HG02678 (cell line): ENCODE measurements at regions not wholly inside any gene's neighbourhood (a gene's known extent, or its start where the extent isn't known, plus 50 kb on each side); places are given as distances from the start of the nearest gene placed in this dataset.

Experiments
- ATAC-seq: cut with Tn5 transposase; IDR thresholded peaks from one replicate; pipeline ENCODE4 v1.9.1; 2021; ENCODE audit warnings: mild to moderate bottlenecking, moderate library complexity; ENCODE audit not compliant: unreplicated experiment

DNA sequence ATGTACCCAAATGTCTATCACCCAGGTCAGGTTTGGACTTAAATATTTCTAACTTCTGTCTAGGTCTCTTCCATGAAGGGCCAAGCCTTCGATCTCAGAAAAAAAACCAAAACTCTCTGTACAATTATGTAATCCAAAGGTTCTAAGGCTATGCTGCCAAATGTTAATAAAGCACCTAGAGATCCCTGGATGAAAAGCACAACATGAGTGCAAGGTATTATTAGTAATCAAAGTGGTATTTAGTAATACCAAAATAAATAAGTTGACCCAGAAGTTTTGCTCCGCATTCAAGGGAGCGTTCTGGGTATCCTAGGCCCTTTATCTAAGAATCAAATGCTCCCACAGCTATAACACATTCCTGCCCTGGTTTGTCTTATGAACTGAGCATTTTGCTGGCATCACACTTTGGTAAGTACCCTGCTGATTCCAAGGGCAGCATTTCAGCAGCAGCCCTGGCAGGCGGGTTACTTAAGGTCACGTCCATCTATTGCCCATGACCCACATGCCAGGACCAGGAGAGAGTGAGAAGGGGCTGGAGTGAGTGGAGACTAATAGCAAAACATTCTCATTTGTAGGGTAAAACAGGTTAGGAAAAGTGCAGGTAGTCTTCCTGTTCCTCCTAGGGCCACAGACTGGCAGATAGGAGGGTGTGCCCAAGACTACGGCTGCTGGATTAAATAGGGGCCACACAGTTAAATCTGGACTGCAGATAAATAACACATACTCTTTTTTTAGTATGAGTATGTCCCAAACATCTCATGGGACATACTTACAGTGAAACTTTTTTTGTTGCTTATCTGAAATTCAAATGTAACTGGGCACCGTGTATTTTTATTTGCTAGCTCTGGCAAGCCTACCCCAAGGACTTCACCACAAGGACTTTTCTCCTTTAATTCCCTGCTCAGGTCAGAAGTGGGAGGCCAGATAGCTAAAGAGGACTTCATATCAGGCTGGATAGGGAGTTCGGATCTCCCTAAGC lies 76.0 kb upstream of the SNRK start:
- no peak for ATAC-seq

DNA sequence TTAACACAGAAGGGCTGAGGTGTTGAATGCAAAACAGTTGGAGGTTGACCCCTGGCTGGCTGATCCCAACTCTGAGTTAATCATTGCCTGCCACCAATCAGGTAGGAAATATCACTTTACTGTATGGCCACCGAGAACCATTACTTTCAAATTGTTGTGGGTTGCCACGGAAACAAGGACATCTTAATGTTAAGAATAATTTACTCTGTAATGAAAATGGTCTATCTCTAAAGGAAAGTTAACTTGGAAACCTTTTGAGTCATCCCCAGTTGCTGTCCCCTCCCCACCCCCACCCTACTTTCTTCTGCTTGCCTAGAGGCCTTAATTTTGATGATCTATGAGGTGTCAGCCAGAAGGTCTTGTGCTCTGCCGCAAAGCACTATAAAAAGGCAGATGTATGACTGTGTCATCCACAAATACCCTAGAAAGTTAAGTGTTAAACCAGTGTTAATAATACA lies 78.7 kb upstream of the SNRK start:
- peak; percentile 50 for ATAC-seq

DNA sequence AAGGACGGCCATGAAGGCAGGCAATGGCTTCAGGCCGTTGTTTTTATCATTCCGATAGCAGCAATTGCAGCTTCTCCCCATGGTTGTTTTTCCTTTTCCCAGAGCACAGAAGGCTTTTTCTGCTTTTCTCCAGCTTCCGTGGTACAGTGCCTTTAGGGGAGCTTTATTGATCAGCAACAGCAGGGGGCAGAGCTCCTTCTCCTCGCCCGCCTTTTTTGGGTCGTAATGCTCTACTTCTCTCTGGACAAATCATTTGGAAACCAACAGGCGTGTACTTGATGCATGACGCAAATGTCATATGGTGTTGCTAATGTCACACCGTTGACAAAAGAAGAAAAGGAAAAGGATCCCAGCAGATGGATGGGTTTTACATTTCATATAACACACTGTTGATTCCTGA lies 79.7 kb upstream of the SNRK start:
- no peak for ATAC-seq

DNA sequence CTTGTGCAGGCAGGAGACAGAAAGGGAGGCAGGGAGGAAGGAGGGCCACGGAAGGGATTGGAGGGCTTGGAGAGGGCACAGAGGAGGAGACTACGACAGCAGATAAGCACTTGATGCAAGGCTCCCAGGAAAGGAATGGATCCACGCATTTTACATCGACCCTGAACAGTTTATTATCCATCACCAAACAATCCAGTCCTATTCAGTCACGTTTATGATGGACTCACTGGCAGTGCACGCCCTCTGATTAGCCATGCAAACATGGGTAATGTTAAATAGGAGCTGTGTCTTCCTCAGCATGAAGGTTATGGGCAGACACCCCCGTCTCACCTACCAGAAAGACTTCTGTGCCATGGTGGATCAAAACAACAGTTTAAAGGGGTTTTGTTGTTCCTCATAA lies 80.2 kb upstream of the SNRK start:
- ATAC-seq: no peak

DNA sequence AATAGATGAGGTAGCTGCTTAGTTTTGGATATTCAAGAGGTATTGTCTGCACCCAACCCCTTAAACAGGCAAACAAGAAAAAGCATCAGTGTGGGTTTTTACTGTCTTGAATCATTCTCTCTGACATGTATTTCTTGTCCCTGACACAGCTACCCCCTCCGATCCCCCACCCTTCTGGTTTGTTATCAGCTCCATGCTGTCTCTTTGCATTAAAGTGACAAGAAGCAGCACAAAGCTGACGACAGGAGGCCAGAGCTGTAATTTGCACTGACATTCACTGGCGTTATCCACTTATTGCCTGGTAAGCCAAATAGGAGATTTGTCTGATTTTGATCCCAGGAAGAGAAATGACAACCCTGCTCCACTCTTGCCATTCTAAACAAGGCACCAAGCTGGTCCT lies 83.3 kb upstream of the SNRK start:
- no peak for ATAC-seq

DNA sequence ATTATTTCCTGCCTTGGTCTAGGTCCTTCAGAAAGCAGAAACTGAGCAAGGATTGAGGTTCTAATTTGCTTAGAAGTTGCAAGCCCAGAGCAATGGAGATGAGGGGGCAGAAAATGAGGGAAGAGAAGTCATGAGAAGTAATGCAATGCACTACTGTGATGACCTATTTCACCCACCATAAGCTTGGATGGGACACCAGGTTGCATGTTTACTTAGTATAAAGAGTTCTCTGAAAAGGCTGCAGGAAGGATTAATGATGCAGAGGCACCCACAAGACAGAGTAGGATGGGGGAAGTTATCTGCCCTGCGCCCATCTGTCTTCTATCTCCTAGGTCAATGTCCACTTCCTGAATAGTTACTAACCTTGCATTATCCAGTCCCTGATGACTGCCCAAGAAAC lies 84.8 kb upstream of the SNRK start:
- no peak for ATAC-seq

DNA sequence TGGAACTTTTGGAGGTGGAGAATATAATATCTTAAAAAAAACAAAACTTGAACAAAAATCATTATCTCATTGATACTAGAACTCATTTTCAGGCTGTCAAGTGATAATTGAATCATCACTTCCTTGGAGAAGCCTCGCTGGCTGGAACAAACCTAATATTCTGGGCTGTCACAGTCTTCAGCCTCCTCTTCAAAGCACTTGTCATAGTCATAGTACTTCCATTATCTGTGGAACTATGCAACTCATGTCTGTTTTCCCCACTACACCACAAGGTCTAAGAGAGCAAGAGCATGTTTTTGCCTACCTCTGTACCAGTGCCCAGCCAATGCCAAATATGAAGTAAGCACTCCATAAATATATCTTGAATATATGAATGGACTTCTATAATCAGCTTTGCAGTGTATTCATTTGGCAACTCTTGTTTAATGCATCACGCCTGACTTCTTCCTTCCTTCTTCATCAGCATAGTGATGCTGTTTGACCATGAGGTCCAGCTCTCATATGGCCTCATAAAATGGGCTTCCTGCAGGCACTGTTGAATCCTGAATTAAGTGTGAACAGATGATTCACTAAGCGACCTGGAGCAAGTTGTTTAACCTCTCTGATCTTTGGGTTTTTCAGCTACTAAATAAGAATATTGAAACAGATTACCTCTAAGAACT lies 86.6 kb upstream of the SNRK start:
- ATAC-seq: no peak

DNA sequence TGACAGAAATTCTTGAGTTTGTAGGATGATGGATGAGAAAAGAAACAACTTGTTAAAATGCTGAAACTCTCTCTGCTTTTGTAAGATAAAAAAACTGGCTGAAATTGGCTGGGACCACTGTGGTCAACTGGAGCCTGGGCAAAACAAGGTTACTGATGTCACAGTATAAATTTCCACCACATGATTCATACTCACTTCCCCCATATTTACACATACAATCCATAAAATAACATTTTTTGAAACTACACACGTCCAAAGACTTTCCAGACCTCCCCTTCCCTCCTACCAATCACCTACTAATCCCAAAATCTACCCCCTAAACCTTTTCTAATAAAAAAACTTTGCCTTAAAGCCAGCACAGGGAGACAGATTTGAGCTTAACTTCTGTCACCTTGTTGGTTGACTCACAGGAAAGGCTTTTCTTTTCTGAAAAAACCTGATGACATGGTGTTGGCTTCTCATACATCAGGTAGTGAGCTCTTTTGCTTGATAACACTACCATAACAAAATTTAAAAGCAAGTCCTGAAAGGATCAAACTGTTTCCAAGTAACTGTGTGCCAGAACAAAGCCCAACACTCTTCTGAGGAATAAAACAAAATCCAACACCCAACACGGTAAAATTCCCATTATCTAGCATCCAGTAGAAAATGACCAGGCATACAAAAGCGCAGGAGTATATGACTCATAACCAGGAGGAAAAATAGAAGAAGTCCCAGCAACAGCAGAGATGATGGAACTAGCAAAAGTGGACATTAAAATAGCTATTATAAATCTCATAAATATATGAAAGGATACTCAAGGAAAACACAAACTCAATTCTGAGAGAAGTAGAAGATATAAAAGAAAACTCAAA lies 87.3 kb upstream of the SNRK start:
- ATAC-seq: no peak

DNA sequence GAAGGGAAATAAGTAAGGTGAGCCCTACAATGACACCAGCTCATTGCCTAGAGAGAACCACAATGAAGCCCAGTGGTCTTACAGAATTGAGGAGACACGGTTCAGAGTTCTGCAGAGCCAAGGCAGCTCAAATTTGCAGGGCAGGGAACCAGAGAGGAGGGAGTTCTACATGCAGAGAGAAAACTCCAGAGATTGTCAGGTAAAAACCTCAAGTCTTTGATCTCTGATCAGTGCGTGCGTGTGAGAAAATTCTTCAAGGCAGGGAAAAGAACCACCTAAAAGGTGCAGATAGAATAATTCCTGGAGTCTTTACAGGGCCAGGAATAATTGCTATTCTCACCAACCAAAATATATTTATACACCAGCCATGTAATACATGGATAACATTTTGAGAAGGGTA lies 88.0 kb upstream of the SNRK start:
- ATAC-seq: no peak

DNA sequence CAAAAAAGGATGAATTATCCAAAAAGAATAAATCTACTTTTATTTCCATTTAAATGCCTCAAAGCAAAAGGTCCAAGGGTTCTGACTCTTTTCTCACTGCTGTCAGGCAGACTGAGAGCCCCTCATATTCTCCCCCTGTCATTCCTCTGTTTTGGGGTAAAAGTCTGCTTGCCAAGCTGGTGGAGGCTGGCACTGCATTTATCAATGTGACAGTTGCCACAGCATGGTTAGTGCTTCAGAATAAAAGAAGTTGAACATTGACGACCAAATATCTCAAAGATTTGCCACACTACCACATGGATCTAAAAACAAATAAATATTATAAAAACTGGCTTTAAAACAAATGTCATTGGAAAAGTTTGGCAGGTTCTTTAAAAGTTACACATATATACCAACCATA lies 89.2 kb upstream of the SNRK start:
- ATAC-seq: no peak

DNA sequence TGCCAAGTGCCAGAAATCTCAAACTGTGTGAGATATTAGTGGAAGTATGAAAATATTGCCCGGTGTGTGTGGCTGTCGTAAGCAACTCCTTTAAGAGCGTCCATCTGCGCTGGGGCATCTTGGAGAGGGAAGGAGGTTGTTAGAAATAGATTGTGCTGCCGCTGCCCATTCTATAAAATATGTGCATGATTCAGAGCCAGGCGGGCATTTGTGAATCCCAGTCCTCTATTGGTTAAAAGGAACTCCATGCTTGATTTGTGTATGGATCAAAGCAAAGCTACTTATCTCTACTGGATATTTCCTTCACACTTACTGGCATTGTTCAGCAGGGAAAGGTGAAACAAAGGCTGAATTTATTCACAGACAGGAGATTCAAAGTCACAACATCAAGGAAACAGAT lies 89.6 kb upstream of the SNRK start:
- ATAC-seq: no peak

DNA sequence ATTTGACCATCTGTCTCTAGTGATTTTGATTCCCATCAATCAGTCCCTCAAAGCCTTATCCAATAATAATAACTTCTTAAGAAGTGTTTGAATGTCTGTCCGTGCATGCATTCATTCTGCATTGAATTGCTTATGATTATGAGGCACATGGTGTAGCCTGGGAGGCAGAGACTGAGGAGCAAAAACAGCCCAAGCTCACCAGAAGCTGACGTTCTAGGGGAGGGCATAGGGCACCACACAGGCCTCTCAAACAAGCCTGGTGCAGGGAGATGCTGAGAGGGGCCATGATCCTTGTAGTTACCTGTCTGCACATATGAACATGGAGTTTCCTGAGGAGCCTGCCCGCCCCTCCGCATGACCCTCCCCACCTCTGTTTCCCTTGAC lies 89.2 kb upstream of the POMGNT2 start:
- ATAC-seq: no peak

DNA sequence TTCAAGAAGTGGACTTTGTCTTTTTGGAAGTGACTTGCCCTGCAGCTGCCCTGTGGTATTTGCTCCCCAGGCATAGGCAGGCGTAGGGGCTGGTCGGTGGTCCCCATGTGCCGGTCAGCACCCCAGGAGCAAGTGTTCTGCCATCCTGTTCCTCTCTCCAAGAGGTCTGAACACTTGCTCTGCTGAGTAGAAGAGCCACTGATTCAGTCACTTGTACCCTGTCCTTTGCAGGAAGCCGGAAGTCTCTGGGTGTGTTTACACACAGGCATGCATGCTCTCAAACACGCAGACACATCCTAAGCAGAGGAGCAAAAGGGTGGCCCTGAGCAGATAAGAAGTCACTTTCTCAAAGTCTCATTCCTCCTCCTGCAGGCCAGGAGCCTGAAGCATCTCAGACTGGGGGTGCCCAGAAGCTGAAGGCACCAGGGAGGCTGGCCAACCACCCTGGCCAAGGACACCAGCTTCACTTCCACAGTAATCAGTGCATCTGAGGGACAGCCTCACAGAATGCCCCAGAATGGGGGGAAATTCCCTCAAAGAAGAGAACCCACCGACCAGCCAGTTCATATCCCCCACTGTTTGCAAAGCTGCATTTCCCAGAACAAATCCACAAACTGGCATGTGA lies 88.7 kb upstream of the POMGNT2 start:
- ATAC-seq: no peak

DNA sequence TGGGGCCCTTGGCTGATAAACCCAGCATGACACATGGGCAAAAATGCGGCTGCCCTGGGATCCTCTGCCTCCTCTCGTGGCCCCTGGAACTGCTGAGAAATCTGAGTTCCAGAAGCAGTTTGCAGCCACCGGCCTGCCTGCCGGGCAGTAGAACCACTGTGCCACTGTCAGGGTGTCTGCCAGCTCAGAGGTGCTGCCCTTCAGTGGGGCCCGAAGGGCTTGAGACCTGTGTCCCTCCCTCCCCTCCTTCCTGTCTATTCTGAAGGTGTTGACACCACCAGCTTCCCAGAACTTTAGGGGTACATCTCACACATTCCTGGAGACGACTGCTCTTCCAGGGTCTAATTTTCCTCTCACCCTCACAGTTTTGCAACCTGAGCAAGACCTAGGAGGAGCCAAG lies 88.2 kb upstream of the POMGNT2 start:
- ATAC-seq: no peak

DNA sequence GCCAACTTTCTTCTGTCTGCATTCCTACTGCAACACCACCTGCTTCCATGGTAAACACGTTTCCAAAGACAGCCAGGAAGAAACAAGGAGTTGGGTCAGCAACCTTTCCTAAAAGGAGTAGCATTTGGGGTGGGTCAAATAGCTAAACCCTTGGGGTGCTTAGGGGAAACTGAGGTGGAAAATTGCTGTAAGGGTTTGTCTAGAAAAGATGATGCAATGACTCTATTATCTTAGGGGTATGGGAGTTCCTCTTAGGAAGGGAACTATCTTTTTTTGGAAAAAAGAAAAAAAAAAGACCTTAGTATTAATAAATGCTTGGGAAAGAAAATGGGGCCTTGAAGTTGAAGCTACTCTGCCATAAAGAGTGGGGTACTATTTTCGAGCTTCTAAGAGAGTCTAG lies 86.1 kb upstream of the POMGNT2 start:
- ATAC-seq: no peak

DNA sequence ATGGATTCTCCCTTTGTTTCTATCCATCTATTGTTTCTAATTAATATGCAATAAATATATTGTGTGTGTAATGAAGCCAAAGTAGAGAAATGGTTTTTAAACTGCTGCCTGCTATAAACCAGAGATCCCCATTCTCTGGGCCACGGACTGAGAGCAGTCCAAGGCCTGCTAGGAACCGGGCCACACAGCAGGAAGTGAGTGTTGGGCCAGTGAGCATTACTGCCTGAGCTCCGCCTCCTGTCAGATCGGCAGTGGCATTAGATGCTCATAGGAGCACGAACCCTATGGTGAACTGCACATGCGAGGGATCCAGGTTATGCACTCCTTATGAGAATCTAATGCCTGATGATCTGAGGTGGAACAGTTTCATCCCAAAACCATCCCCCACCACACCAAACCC lies 85.2 kb upstream of the POMGNT2 start:
- no peak for ATAC-seq

DNA sequence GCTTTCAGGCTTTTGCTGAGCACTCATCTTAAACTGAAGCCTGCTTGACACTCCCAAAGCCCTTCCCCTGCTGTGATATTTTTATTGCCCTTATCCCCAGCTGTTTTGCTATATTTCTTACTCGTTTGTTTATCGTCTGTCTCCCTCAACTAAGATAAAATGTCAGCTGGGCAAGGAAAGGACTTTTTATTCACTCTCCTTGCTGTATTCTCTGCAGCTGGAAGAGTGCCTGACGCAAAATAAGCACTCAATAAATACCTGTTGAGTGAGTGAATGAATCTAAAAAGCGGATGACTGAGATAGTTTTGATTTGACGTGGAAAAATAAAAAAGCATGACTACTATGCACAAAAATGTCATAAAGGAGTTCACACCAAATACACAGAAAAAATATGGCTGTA lies 84.8 kb upstream of the POMGNT2 start:
- ATAC-seq: no peak

DNA sequence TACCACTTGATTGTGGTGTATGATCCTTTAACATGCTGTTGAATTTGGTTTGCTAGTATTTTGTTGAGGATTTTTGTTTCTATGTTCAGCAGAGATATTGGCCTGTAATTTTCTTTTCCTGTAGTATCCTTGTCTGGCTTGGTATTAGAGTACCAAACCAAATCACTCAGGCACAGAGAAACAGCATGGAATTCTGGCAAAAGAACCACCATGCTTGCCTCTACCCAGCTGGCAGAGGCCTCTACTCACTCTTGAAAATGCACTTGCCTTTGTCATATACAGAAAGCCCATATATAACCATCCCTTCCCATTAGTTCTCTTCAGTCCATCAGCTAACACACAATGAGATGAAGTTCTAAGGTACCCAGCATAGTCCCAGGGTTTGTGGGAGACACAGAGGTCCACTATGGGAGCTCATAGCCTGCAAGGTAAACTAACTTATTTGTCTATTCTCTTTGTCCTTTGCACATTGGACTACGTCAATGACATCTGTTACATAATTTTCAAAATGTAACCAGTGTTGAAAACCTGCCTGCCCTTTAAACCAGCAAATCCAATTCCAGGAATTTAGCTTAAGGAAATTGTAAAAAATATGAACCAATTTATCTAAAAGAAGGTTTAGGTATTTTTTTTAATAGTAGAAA lies 82.1 kb upstream of the POMGNT2 start:
- ATAC-seq: no peak

DNA sequence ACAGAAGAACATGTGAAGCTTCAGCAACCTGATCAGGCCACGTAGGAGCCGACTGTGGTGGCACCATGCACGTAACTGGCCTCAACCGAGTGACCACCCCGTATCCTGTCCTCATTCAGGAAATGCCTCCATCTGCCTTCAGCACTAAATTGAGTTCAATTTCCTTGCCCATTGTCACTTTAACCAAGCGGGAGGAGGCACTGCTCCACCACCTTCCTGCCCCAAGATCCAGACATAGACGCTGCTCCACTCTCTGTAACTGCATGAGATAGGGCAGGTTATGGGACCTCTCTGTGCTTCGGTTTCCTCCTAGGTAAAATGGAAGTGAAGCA lies 80.1 kb upstream of the POMGNT2 start:
- ATAC-seq: no peak

DNA sequence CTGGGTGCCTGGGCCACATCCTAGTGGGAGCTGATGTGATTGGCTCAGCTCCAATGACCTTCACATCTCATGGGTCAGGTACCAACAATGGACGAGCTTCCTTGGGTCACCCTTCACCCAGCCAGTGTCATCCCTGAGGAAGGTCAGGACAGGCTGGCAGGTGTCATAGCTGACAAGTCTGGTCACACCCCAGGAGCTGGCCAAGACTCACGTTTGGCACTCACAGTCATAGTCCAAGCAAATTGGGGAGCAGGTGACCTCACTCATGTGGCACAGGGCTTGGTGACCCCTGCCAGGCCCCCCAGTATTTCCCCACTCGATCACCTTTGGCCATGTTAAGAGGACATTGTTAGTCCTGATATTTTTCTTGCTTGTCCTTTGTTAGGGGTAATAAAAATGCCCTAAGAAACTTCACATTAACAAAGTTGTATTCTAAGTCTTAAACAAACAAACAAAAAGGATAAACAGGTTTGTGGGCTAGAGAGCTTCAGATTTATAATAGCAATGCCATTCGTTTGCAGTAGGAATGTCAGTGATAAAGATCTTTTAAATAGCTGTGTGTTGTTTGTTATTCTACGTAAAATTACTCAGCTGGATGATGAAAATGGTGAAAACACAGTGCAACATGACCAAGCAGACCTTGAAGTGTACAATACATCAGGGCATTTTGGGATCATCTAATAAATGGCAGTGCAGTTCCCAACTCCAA lies 79.5 kb upstream of the POMGNT2 start:
- ATAC-seq: no peak
